GM23338 (cell line): ENCODE measurements at regions not wholly inside any gene's neighbourhood (a gene's known extent, or its start where the extent isn't known, plus 50 kb on each side); places are given as distances from the start of the nearest gene placed in this dataset.

Source experiments
- ATAC-seq: fragments of 200-7000 bp; cut with Tn5 transposase; 3 replicates; pipeline ENCODE4 v1.9.1; 2020
- DNase-seq: peaks from one replicate; pipeline ENCODE4 v3.0.0-alpha.2; 2015; ENCODE audit warnings: low spot score
- H2AFZ ChIP-seq: fragments of 200-600 bp; sonication (generic); 2 replicates; pipeline ENCODE4 v1.8.0; 2016; ENCODE audit warnings: antibody characterized with exemption, mild to moderate bottlenecking, moderate library complexity
- H3F3A ChIP-seq: fragments of 200-600 bp; sonication (generic); replicated peaks from 2 replicates; pipeline ENCODE4 v1.8.0; 2017; ENCODE audit warnings: antibody characterized with exemption, mixed run types, low read depth
- H3K27ac ChIP-seq: fragments of 200-600 bp; sonication (generic); 2 replicates; pipeline ENCODE4 v1.6.1; 2016; ENCODE audit warnings: low read depth
- H3K27me3 ChIP-seq: fragments of 200-600 bp; sonication (generic); 2 replicates; pipeline ENCODE4 v1.8.0; 2016; ENCODE audit warnings: mild to moderate bottlenecking, mixed run types, moderate library complexity; ENCODE audit not compliant: insufficient read depth
- H3K36me3 ChIP-seq: fragments of 200-600 bp; sonication (generic); 2 replicates; pipeline ENCODE4 v1.8.0; 2016; ENCODE audit warnings: mild to moderate bottlenecking; ENCODE audit not compliant: insufficient read depth
- H3K4me1 ChIP-seq: fragments of 200-600 bp; sonication (generic); 2 replicates; pipeline ENCODE4 v1.8.0; 2016; ENCODE audit warnings: mild to moderate bottlenecking, moderate library complexity; ENCODE audit not compliant: insufficient read depth
- H3K4me2 ChIP-seq: fragments of 200-600 bp; sonication (generic); 2 replicates; pipeline ENCODE4 v1.7.1; 2017; ENCODE audit warnings: mixed run types
- H3K4me3 ChIP-seq: fragments of 200-600 bp; sonication (generic); 2 replicates; pipeline ENCODE4 v1.6.1; 2016; ENCODE audit warnings: mixed run types
- H3K79me2 ChIP-seq: fragments of 200-600 bp; sonication (generic); replicated peaks from 2 replicates; pipeline ENCODE4 v1.8.0; 2017; ENCODE audit warnings: mild to moderate bottlenecking; ENCODE audit not compliant: insufficient read depth
- H3K9me2 ChIP-seq: fragments of 200-600 bp; sonication (generic); 2 replicates; pipeline ENCODE4 v1.8.0; 2017; ENCODE audit not compliant: insufficient read depth
- H4K20me1 ChIP-seq: fragments of 200-600 bp; sonication (generic); replicated peaks from 2 replicates; pipeline ENCODE4 v1.8.0; 2017; ENCODE audit warnings: mild to moderate bottlenecking; ENCODE audit not compliant: insufficient read depth
- H3K27ac Mint-ChIP-seq: 2 replicates; pipeline ENCODE4 v1.8.0; 2020; ENCODE audit warnings: inconsistent platforms, mild to moderate bottlenecking, moderate library complexity, mixed read lengths
- H3K27me3 Mint-ChIP-seq: 3 replicates; pipeline ENCODE4 v1.8.0; 2022; ENCODE audit warnings: low read depth, mild to moderate bottlenecking, moderate library complexity, mixed read lengths, inconsistent platforms; ENCODE audit not compliant: insufficient read depth, poor library complexity
- H3K36me3 Mint-ChIP-seq: 3 replicates; pipeline ENCODE4 v1.8.0; 2021; ENCODE audit warnings: low read depth, mild to moderate bottlenecking, inconsistent platforms, moderate library complexity, mixed read lengths
- H3K4me1 Mint-ChIP-seq: 3 replicates; pipeline ENCODE4 v1.8.0; 2020; ENCODE audit warnings: mild to moderate bottlenecking, inconsistent platforms, mixed read lengths
- H3K4me3 Mint-ChIP-seq: 3 replicates; pipeline ENCODE4 v1.8.0; 2021; ENCODE audit warnings: moderate library complexity, mild to moderate bottlenecking, inconsistent platforms, mixed read lengths
- H3K9me3 Mint-ChIP-seq: 3 replicates; pipeline ENCODE4 v1.8.0; 2020; ENCODE audit warnings: moderate library complexity, mild to moderate bottlenecking, inconsistent platforms, mixed read lengths
- CREB1 ChIP-seq: fragments of 250-450 bp; sonication (Bioruptor Pico); IDR thresholded peaks from 2 replicates; pipeline ENCODE4 v1.5.0; 2020; ENCODE audit warnings: low read depth, mild to moderate bottlenecking, moderate library complexity
- CTCF ChIP-seq, 2 experiments: fragments of 200-600 bp in 1 of 2; sonication (generic) in 1 of 2; conservative IDR thresholded peaks; 2 replicates each; pipeline versions ENCODE4 v1.5.1 to v1.6.1; 2016 to 2017; ENCODE audit warnings: antibody characterized with exemption in 2 of 2, low read depth in 2 of 2, mild to moderate bottlenecking in 2 of 2, moderate library complexity in 1 of 2
- ETS1 ChIP-seq: IDR thresholded peaks from 2 replicates; pipeline ENCODE4 v1.6.1; 2016; ENCODE audit warnings: antibody characterized with exemption
- EZH2 ChIP-seq: fragments of 200-600 bp; sonication (generic); IDR thresholded peaks from one replicate; pipeline ENCODE4 v1.8.0; 2017; ENCODE audit warnings: antibody characterized with exemption, mild to moderate bottlenecking, low read depth; ENCODE audit not compliant: unreplicated experiment
- EZH2phosphoT487 ChIP-seq: fragments of 200-600 bp; sonication (generic); IDR thresholded peaks from one replicate; pipeline ENCODE4 v1.8.1; 2018; ENCODE audit warnings: antibody characterized with exemption; ENCODE audit not compliant: unreplicated experiment
- JUNB ChIP-seq: IDR thresholded peaks from one replicate; pipeline ENCODE4 v1.6.1; 2016; ENCODE audit warnings: antibody characterized with exemption; ENCODE audit not compliant: unreplicated experiment
- NANOG ChIP-seq: IDR thresholded peaks from 2 replicates; pipeline ENCODE4 v1.6.1; 2016; ENCODE audit warnings: antibody characterized with exemption, borderline replicate concordance
- REST ChIP-seq: IDR thresholded peaks from one replicate; pipeline ENCODE4 v1.6.1; 2018; ENCODE audit warnings: antibody characterized with exemption; ENCODE audit not compliant: unreplicated experiment
- STAT1 ChIP-seq: IDR thresholded peaks from one replicate; pipeline ENCODE4 v1.6.1; 2016; ENCODE audit warnings: antibody characterized with exemption; ENCODE audit not compliant: unreplicated experiment
- ZNF114 ChIP-seq: fragments of 250-450 bp; sonication (Bioruptor Pico); IDR thresholded peaks from 2 replicates; pipeline ENCODE4 v1.5.0; 2020; ENCODE audit warnings: mild to moderate bottlenecking, moderate library complexity
- ZNF331 ChIP-seq: fragments of 250-450 bp; sonication (Bioruptor Pico); IDR thresholded peaks from 2 replicates; pipeline ENCODE4 v1.5.0; 2020; ENCODE audit warnings: low read depth, mild to moderate bottlenecking, moderate library complexity
- ZNF462 ChIP-seq: fragments of 250-450 bp; sonication (Bioruptor Pico); IDR thresholded peaks from 2 replicates; pipeline ENCODE4 v1.5.0; 2020; ENCODE audit warnings: mild to moderate bottlenecking, moderate library complexity

GRCh38 chr3:150203273-150203672, 204.8 kb upstream of the TSC22D2 start:
- Histone ChIP-seq H3K4me2 (no peak overlapping the region), H3K79me2 (no peaks in the 10 kb centered on the region), H3K4me1 (peaks cover 30% of the 10 kb centered on the region), H3K36me3 (no peaks in the 10 kb centered on the region), H3K4me3 (no peak overlapping the region), H4K20me1 (no peaks in the 10 kb centered on the region), H3K9me2 (peaks cover 4% of the 10 kb centered on the region), H3K27me3 (no peaks in the 10 kb centered on the region), H3K27ac (no peak overlapping the region), H3F3A (no peaks in the 10 kb centered on the region), H2AFZ (no peak overlapping the region)
- ATAC-seq (no peak), DNase-seq (no peak)
- no peaks in the 10 kb centered on the region for H3K36me3 Mint-ChIP-seq
- no peak overlapping the region for H3K27ac Mint-ChIP-seq
- H3K4me1 Mint-ChIP-seq = peaks cover 25% of the 10 kb centered on the region
- no peaks in the 10 kb centered on the region for H3K27me3 Mint-ChIP-seq
- TF ChIP-seq JUNB = no peak
- TF ChIP-seq STAT1 = no peak
- no peak for TF ChIP-seq CREB1
- TF ChIP-seq EZH2 = no peak
- no peak for TF ChIP-seq CTCF (conservative IDR thresholded peaks at IDR 0.05; ENCODE audit: low read depth in 2 of 2)
- no peak for TF ChIP-seq ZNF462 (CRISPR knock-in tag)
- no peak for TF ChIP-seq ETS1
- TF ChIP-seq REST = no peak
- TF ChIP-seq EZH2phosphoT487 = no peak
- TF ChIP-seq NANOG = no peak
- TF ChIP-seq ZNF114 (CRISPR knock-in tag) = no peak
- no peak for TF ChIP-seq ZNF331
- no peaks in the 10 kb centered on the region; the same call in 2 of the 3 replicates for H3K9me3 Mint-ChIP-seq
- H3K4me3 Mint-ChIP-seq = no peak overlapping the region
